HepG2 (cell line): ENCODE measurements at regions not wholly inside any gene's neighbourhood (a gene's known extent, or its start where the extent isn't known, plus 50 kb on each side); places are given as distances from the start of the nearest gene placed in this dataset.

Experiments
- AHR ChIP-seq: IDR thresholded peaks from 2 replicates; pipeline ENCODE4 v1.6.1; 2018; ENCODE audit warnings: missing genetic modification reagents, missing compliant biosample characterization
- CTCF ChIP-seq: sonication (generic); formaldehyde crosslinking; IDR thresholded peaks from 2 replicates; pipeline ENCODE4 v1.5.0; 2020; ENCODE audit warnings: mild to moderate bottlenecking, missing genetic modification reagents, moderate library complexity
- EZH2 ChIP-seq: conservative IDR thresholded peaks from 2 replicates; pipeline ENCODE4 v1.6.1; 2012; ENCODE audit warnings: mild to moderate bottlenecking, low read depth, low read length, moderate library complexity
- GTF2F1 ChIP-seq: fragments of 150-350 bp; IDR thresholded peaks from 2 replicates; pipeline ENCODE4 v1.6.1; 2014; ENCODE audit warnings: low read length
- HIVEP1 ChIP-seq: sonication (generic); formaldehyde crosslinking; IDR thresholded peaks from 2 replicates; pipeline ENCODE4 v1.4.0; 2020; ENCODE audit warnings: mild to moderate bottlenecking, missing genetic modification reagents
- POLR2A ChIP-seq, 2 experiments: IDR thresholded peaks; 2 replicates each; pipeline ENCODE4 v1.6.1; 2011; ENCODE audit warnings: low read depth in 2 of 2, low read length in 2 of 2, mild to moderate bottlenecking in 1 of 2, moderate library complexity in 1 of 2; ENCODE audit not compliant: insufficient read depth in 1 of 2
- ZNF12 ChIP-seq: sonication (generic); formaldehyde crosslinking; IDR thresholded peaks from 2 replicates; pipeline ENCODE4 v1.5.0; 2020; ENCODE audit warnings: missing genetic modification reagents
- ZNF232 ChIP-seq: sonication (generic); formaldehyde crosslinking; IDR thresholded peaks from 2 replicates; pipeline ENCODE4 v1.4.0; 2020; ENCODE audit warnings: missing genetic modification reagents, borderline replicate concordance
- ZNF414 ChIP-seq: sonication (generic); formaldehyde crosslinking; IDR thresholded peaks from 2 replicates; pipeline ENCODE4 v1.5.0; 2020; ENCODE audit warnings: missing genetic modification reagents

GRCh38 chr2:142778289-142778688, 99.2 kb upstream of the KYNU start:
- no peak for TF ChIP-seq AHR
- no peak for TF ChIP-seq ZNF12 (CRISPR knock-in tag)
- TF ChIP-seq HIVEP1 (CRISPR knock-in tag): no peak
- TF ChIP-seq CTCF: no peak
- no peak for TF ChIP-seq ZNF232 (CRISPR knock-in tag)
- no peak for TF ChIP-seq EZH2
- TF ChIP-seq ZNF414 (CRISPR knock-in tag): no peak
- TF ChIP-seq GTF2F1: no peak
- TF ChIP-seq POLR2A (IDR thresholded peaks at IDR 0.05; ENCODE audit: insufficient read depth in 1 of 2, low read depth in 2 of 2, low read length in 2 of 2): no peak
